NCI-H82 treated with DMSO at 0.1 percent for 48 hours (cell line): ENCODE measurements at regions not wholly inside any gene's neighbourhood (a gene's known extent, or its start where the extent isn't known, plus 50 kb on each side); places are given as distances from the start of the nearest gene placed in this dataset.

Experiments used
- DNase-seq: peaks from one replicate; lab custom pipeline; 2025; ENCODE audit not compliant: unreplicated experiment; lab: John Stamatoyannopoulos, UW

GRCh38 chr4:141919649-141920048 is 283.3 kb downstream of the IL15 start:
- DNase-seq, result no peak

DNA sequence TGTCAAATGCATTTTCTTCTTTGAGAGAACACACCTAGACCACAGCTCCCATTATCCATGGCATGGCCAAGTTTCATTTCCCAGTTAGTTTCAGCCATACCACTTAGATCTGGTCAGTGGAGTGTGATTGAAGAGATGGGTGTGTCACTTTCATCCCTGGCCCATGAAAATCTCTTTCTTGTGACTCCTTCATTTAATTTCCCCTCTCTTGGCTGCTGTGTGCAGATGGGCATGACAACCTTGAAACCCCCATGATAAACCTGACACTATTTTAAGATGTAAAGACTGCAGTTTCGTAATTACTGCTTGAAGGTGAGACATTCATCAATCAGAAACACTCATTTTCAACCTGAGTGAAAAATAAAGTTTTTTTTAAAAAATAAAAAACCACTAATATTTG is 284.9 kb downstream of the IL15 start:
- no peak for DNase-seq

- DNase-seq, result no peak
Measured at GRCh38 chr4:141922236-141922635, 285.9 kb downstream of the IL15 start.

- no peak for DNase-seq
Measured at GRCh38 chr4:141926406-141926805, 290.0 kb downstream of the IL15 start.

- DNase-seq, result no peak
Measured at GRCh38 chr4:141932490-141932889, 296.1 kb downstream of the IL15 start.

- no peak for DNase-seq
Measured at GRCh38 chr4:141933978-141934377, 297.6 kb downstream of the IL15 start.

GRCh38 chr4:141955696-141956095 is 319.3 kb downstream of the IL15 start:
- no peak for DNase-seq

DNA sequence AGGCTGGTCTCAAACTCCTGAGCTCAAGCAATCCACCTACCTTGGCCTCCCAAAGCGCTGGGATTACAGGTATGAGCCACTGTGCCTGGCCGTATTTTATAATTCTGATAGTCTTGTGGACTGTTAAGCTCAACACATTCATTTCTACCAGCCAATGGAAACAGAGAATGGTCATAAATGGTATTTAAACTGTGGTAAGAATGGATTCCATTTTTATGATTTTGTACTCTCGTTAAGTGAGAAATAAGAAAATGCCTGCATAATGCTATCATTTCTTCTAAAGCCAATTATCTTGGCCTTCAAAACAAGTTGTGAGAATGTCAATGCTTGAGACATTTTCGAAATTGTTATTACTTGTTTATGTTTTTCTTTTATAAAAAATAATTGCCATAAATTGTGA is 321.0 kb downstream of the IL15 start:
- DNase-seq, result no peak

GRCh38 chr4:141962486-141962885 is 326.1 kb downstream of the IL15 start:
- DNase-seq, result no peak

DNA sequence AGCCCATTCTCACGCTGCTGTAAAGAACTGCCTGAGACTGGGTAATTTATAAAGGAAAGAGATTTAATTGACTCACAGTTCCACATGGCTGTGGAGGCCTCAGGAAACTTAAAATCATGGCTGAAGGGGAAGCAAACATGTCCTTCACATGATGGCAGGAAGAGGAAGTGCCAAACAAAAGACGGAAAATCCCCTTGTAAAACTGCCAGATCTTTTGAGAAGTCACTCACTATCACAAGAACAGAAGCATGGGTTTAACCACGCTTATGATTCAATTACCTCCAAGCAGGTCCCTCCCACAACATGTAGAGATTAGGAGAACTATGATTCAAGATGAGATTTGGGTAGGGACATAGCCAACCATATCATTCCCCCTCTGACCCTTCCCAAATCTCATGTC is 335.5 kb downstream of the IL15 start:
- DNase-seq, result no peak

GRCh38 chr4:141972950-141973349 is 336.6 kb downstream of the IL15 start:
- DNase-seq, result no peak
